ENCODE measurements at regions not wholly inside any gene's neighbourhood (a gene's known extent, or its start where the extent isn't known, plus 50 kb on each side); places are given as distances from the start of the nearest gene placed in this dataset.

DNA sequence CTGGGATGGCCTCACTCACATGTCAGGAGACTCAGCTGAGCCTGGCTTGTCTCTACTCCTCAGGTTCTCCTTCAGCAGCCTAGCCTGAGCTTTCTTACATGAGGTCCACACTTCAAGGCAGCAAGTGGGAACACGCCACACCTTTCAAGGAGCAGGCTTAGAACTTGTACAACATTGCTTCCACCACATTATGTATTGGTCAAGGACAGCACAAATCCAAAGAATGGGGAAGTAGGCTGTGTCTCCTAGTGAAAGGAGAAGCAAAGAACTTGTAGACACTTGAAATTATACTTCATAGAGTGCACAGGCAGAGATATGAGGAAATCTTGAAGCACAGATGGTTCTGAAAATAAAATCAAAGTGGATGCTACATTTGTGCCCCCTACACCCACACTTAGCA is 120.9 kb upstream of the NOCT start:
- TF ChIP-seq GATA2 (IDR thresholded peaks at IDR 0.05; ENCODE audit: low read depth, low read length) (no peak), GATA3 (IDR thresholded peaks at IDR 0.05; ENCODE audit: low read depth, low read length) (no peak)

Data from SH-SY5Y (cell line).